ENCODE measurements at regions not wholly inside any gene's neighbourhood (a gene's known extent, or its start where the extent isn't known, plus 50 kb on each side); places are given as distances from the start of the nearest gene placed in this dataset.

DNA sequence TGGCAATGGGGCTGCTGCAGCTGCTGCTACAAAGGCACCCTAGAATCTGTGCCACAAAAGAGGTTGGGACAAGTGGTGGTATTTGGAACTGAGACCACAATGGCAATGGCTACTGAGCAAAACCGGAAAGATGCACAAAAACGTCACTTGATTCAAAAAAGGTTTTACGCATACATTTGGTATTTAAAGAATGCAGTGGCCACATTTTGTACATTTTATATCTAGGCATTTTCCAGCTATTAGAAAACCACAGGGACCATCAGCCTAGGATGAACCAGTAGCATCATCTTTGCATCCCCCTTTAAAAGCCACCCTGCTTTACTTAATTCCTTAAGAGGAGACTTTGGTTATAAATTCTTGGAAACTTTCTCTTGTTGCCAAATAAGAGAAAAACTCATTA lies 104.8 kb upstream of the CXCL13 start:
- H3K27ac Mint-ChIP-seq, result no peak overlapping the region
- no peak overlapping the region for H3K4me3 Mint-ChIP-seq
- no peaks in the 10 kb centered on the region for H3K36me3 Mint-ChIP-seq
- TF ChIP-seq, protein P1, sequence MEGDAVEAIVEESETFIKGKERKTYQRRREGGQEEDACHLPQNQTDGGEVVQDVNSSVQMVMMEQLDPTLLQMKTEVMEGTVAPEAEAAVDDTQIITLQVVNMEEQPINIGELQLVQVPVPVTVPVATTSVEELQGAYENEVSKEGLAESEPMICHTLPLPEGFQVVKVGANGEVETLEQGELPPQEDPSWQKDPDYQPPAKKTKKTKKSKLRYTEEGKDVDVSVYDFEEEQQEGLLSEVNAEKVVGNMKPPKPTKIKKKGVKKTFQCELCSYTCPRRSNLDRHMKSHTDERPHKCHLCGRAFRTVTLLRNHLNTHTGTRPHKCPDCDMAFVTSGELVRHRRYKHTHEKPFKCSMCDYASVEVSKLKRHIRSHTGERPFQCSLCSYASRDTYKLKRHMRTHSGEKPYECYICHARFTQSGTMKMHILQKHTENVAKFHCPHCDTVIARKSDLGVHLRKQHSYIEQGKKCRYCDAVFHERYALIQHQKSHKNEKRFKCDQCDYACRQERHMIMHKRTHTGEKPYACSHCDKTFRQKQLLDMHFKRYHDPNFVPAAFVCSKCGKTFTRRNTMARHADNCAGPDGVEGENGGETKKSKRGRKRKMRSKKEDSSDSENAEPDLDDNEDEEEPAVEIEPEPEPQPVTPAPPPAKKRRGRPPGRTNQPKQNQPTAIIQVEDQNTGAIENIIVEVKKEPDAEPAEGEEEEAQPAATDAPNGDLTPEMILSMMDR (IDR thresholded peaks at IDR 0.05; ENCODE audit: unreplicated experiment), result no peak
- H3K27me3 Mint-ChIP-seq (ENCODE audit: low read depth), result peaks cover 37% of the 10 kb centered on the region
- DNase-seq (ENCODE audit: low spot score in 2 of 2, unreplicated experiment in 2 of 2), result no peak
- H3K4me1 Mint-ChIP-seq, result no peaks in the 10 kb centered on the region
- H3K9me3 Mint-ChIP-seq, result no peaks in the 10 kb centered on the region

DNA sequence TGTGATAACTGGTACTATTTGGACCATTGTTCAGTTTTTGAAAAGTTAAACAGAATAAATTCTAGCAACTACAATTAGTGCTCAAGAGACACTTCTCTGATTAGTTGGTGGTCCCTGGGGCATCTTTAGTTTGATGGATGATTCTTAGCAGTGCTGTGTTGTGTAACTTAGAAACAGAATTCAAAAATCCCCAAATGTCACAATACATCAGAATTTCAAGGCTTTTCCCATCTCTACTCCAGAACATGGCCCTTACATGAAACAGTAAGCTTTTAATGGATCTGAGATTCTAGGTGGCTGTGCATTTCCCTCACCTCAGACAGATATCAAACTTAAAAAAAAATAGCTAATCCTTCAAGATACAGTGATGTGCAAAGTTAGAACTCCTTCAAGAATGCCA lies 104.4 kb upstream of the CXCL13 start:
- TF ChIP-seq, protein P1 (IDR thresholded peaks at IDR 0.05; ENCODE audit: unreplicated experiment), result no peak
- Mint-ChIP-seq H3K4me1 (no peaks in the 10 kb centered on the region), H3K36me3 (no peaks in the 10 kb centered on the region), H3K27ac (no peak overlapping the region), H3K27me3 (ENCODE audit: low read depth) (peaks cover 40% of the 10 kb centered on the region), H3K4me3 (no peak overlapping the region), H3K9me3 (no peaks in the 10 kb centered on the region)
- no peak for DNase-seq (ENCODE audit: low spot score in 2 of 2, unreplicated experiment in 2 of 2)

DNA sequence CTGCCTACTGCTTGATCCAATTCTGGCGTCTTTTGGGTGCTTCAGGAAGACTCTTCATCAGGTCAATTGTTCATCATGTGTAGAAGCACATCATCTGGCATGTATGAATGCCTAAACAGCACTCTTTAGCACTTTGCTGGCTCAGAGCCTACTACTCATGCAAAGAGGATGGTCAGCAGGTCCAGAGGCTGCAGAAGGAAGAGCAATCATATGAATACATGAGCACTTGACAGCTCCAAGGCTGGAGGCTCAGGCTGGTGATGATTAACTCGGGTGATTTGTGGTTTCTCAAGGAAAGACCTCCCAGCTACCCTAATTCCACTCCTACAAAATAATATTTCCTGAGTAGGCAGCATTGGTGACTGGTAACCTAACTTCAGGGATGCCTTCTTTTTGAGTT lies 103.8 kb upstream of the CXCL13 start:
- TF ChIP-seq, protein P1 (IDR thresholded peaks at IDR 0.05; ENCODE audit: unreplicated experiment), result no peak
- Mint-ChIP-seq H3K9me3 (no peaks in the 10 kb centered on the region), H3K4me3 (no peak overlapping the region), H3K27ac (no peak overlapping the region), H3K27me3 (ENCODE audit: low read depth) (peaks cover 44% of the 10 kb centered on the region), H3K36me3 (no peaks in the 10 kb centered on the region), H3K4me1 (no peaks in the 10 kb centered on the region)
- no peak for DNase-seq (ENCODE audit: low spot score in 2 of 2, unreplicated experiment in 2 of 2)

DNA sequence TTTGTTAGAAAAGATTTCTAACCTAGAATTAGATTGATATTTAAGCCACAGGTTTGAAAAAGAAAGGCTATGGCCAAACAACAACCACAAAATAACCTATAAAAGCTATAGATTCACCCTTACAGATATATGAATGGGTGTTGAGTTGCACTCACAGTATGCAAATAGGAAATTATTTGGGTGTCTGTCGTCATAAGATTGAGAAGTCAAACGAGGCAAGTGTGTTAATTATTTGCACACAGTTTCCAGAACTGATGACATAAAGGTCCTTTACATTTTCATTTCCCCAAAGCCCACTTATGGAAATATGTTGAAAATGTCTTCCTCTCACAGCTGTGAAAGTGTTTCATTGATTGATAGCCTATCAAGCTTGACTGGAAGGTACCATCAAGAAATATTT lies 101.2 kb upstream of the CXCL13 start:
- DNase-seq (ENCODE audit: low spot score in 2 of 2, unreplicated experiment in 2 of 2), result no peak
- no peak overlapping the region for H3K27ac Mint-ChIP-seq
- H3K4me3 Mint-ChIP-seq, result no peak overlapping the region
- H3K9me3 Mint-ChIP-seq, result no peaks in the 10 kb centered on the region
- no peaks in the 10 kb centered on the region for H3K36me3 Mint-ChIP-seq
- no peaks in the 10 kb centered on the region for H3K4me1 Mint-ChIP-seq
- peaks cover 49% of the 10 kb centered on the region for H3K27me3 Mint-ChIP-seq (ENCODE audit: low read depth)
- TF ChIP-seq, protein P1 (IDR thresholded peaks at IDR 0.05; ENCODE audit: unreplicated experiment), result no peak

DNA sequence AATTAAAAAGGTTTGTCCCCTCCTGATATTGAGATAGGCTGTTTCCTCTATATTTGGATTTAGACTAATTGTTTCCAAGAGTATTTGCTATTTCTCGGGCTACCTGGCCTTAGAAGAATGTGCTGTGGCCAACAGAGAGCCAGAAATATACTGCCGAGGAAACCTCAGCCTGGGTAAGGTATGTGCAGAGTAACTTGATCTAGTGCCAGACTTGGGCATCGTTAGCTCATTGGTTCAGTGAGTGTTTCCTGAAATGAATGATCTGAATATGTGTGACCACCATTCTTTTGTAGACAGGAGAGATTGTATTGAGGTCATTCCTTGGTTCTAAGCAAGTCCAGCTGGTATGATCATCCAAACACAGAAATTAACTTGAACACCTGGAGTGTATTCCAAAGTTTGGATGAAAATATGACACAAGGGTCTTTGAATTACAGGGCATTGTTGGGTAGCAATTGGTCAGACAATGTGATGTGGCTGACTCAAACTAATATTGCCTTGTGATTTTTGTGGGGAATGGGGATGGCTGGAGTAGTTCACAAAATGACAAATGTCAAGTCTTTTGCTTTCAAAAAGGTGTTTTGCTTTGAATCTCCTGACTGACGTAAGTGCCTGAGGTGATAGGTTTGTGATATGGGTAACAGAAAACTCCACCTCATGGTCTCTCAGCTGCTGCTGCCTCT lies 100.2 kb upstream of the CXCL13 start:
- DNase-seq (ENCODE audit: low spot score in 2 of 2, unreplicated experiment in 2 of 2), result no peak
- H3K4me3 Mint-ChIP-seq, result no peak overlapping the region
- H3K36me3 Mint-ChIP-seq, result no peaks in the 10 kb centered on the region
- no peak overlapping the region for H3K27ac Mint-ChIP-seq
- H3K9me3 Mint-ChIP-seq, result no peaks in the 10 kb centered on the region
- TF ChIP-seq, protein P1 (IDR thresholded peaks at IDR 0.05; ENCODE audit: unreplicated experiment), result no peak
- peaks cover 44% of the 10 kb centered on the region for H3K27me3 Mint-ChIP-seq (ENCODE audit: low read depth)
- no peaks in the 10 kb centered on the region for H3K4me1 Mint-ChIP-seq

DNA sequence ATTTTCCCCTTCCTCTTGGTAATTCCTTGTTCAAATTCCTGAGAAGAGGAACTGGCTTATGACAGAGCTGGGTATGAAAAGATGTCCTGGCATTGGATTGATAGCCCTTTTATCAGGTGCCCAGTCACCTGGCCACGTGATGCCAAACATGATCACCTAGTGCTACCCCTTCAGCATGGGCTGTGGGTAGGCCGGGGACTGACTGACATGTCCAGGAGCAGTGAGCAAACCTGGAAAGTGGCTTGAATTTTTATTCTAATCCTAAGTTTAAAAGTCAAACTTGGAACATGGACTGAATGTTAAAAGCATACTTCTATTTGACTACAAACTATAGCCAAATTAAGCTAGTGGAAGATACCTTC lies 99.7 kb upstream of the CXCL13 start:
- Mint-ChIP-seq H3K27ac (no peak overlapping the region), H3K27me3 (ENCODE audit: low read depth) (peaks cover 44% of the 10 kb centered on the region), H3K9me3 (no peaks in the 10 kb centered on the region), H3K4me1 (no peaks in the 10 kb centered on the region), H3K36me3 (no peaks in the 10 kb centered on the region), H3K4me3 (no peak overlapping the region)
- no peak for DNase-seq (ENCODE audit: low spot score in 2 of 2, unreplicated experiment in 2 of 2)
- TF ChIP-seq, protein P1 (IDR thresholded peaks at IDR 0.05; ENCODE audit: unreplicated experiment), result no peak

Data from mesothelial cell of epicardium (in vitro differentiated cells).